ENCODE measurements at regions not wholly inside any gene's neighbourhood (a gene's known extent, or its start where the extent isn't known, plus 50 kb on each side); places are given as distances from the start of the nearest gene placed in this dataset.

- no peak for TF ChIP-seq GATA2 (IDR thresholded peaks at IDR 0.05; ENCODE audit: low read depth, low read length)
- no peak for TF ChIP-seq GATA3 (IDR thresholded peaks at IDR 0.05; ENCODE audit: low read depth, low read length)
Measured at GRCh38 chr4:129901205-129901604, 805.3 kb downstream of the C4orf33 start.
